HEK293 (cell line): ENCODE measurements at regions not wholly inside any gene's neighbourhood (a gene's known extent, or its start where the extent isn't known, plus 50 kb on each side); places are given as distances from the start of the nearest gene placed in this dataset.

ENCODE experiments used
- ATF2 ChIP-seq: fragments of 450-650 bp; formaldehyde crosslinking; IDR thresholded peaks from 2 replicates; pipeline ENCODE4 v1.5.1; 2016; ENCODE audit warnings: missing biosample characterization, missing genetic modification characterization, low read depth
- CTCF ChIP-seq: fragments of 450-650 bp; formaldehyde crosslinking; IDR thresholded peaks from 2 replicates; pipeline ENCODE4 v1.5.1; 2016; ENCODE audit warnings: missing biosample characterization, missing genetic modification characterization
- PATZ1 ChIP-seq: fragments of 450-650 bp; formaldehyde crosslinking; IDR thresholded peaks from 2 replicates; pipeline ENCODE4 v1.5.1; 2016; ENCODE audit warnings: missing biosample characterization, missing genetic modification characterization
- REPIN1 ChIP-seq: fragments of 450-650 bp; formaldehyde crosslinking; IDR thresholded peaks from 2 replicates; pipeline ENCODE4 v1.5.1; 2017; ENCODE audit warnings: missing biosample characterization, missing genetic modification characterization, low read depth
- SETDB1 ChIP-seq: IDR thresholded peaks from one replicate; pipeline ENCODE4 v1.6.1; 2017; ENCODE audit warnings: mild to moderate bottlenecking, low read length, moderate library complexity, mixed read lengths; ENCODE audit not compliant: insufficient read length
- SP2 ChIP-seq: fragments of 450-650 bp; formaldehyde crosslinking; IDR thresholded peaks from 2 replicates; pipeline ENCODE4 v1.5.1; 2016; ENCODE audit warnings: missing biosample characterization, missing genetic modification characterization
- ZBTB44 ChIP-seq: fragments of 450-650 bp; IDR thresholded peaks from 2 replicates; pipeline ENCODE4 v1.5.1; 2018; ENCODE audit warnings: missing biosample characterization, mild to moderate bottlenecking, missing genetic modification characterization
- ZFHX2 ChIP-seq: fragments of 450-650 bp; formaldehyde crosslinking; conservative IDR thresholded peaks from 2 replicates; pipeline ENCODE4 v1.5.1; 2016; ENCODE audit warnings: missing biosample characterization, missing genetic modification characterization
- ZNF10 ChIP-seq: fragments of 450-650 bp; formaldehyde crosslinking; IDR thresholded peaks from 2 replicates; pipeline ENCODE4 v1.5.1; 2017; ENCODE audit warnings: missing biosample characterization, missing genetic modification characterization
- ZNF146 ChIP-seq: fragments of 450-650 bp; formaldehyde crosslinking; IDR thresholded peaks from 2 replicates; pipeline ENCODE4 v1.5.1; 2016; ENCODE audit warnings: missing biosample characterization, missing genetic modification characterization
- ZNF398 ChIP-seq: fragments of 450-650 bp; formaldehyde crosslinking; IDR thresholded peaks from 2 replicates; pipeline ENCODE4 v1.5.1; 2017; ENCODE audit warnings: missing biosample characterization, missing genetic modification characterization
- ZNF513 ChIP-seq: fragments of 450-650 bp; IDR thresholded peaks from 2 replicates; pipeline ENCODE4 v1.5.1; 2018; ENCODE audit warnings: missing biosample characterization, missing genetic modification characterization
- ZNF521 ChIP-seq: fragments of 450-650 bp; formaldehyde crosslinking; IDR thresholded peaks from 2 replicates; pipeline ENCODE4 v1.5.1; 2017; ENCODE audit warnings: missing biosample characterization, mild to moderate bottlenecking, missing genetic modification characterization

GRCh38 chr3:166303681-166304080 lies 466.5 kb upstream of the BCHE start:
- TF ChIP-seq ZBTB44 (no peak), CTCF (tag by site-specific recombination) (no peak), ATF2 (tag by site-specific recombination) (no peak), REPIN1 (tag by site-specific recombination) (no peak), ZNF10 (no peak), ZNF513 (tag by site-specific recombination) (no peak), SETDB1 (no peak), ZFHX2 (tag by site-specific recombination) (no peak), PATZ1 (tag by site-specific recombination) (no peak), SP2 (tag by site-specific recombination) (no peak), ZNF146 (tag by site-specific recombination) (no peak), ZNF398 (tag by site-specific recombination) (no peak), ZNF521 (tag by site-specific recombination) (no peak)
